Activated naive CD4-positive, alpha-beta T cell treated with anti-CD3 and anti-CD28 coated beads, Interleukin-2, amount 50 U/mL, for 16 hours (primary cell): ENCODE measurements at regions not wholly inside any gene's neighbourhood (a gene's known extent, or its start where the extent isn't known, plus 50 kb on each side); places are given as distances from the start of the nearest gene placed in this dataset.

Experiments
- DNase-seq: peaks from one replicate; pipeline ENCODE4 v3.0.0-alpha.2; 2020

DNA sequence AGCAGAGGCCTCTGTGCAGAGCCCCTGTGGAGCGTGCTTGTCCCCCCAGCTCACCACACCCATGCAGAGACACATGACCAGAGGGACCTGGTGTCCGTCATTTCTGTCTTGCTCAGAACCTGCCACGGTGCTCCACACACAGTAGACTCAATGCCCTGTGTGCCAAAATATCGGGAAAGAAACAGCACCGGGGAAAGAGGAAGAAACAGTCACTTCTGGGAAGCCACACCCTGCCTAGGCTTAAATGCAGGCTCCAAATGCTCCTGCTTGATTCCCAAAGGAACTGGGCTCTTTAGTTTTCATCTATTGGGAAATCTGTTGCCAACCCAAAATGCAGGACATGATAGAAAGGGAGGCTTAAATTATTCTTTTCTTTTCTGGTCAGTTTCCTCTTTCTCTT, 503.9 kb downstream of the CD83 start:
- no peak for DNase-seq

DNA sequence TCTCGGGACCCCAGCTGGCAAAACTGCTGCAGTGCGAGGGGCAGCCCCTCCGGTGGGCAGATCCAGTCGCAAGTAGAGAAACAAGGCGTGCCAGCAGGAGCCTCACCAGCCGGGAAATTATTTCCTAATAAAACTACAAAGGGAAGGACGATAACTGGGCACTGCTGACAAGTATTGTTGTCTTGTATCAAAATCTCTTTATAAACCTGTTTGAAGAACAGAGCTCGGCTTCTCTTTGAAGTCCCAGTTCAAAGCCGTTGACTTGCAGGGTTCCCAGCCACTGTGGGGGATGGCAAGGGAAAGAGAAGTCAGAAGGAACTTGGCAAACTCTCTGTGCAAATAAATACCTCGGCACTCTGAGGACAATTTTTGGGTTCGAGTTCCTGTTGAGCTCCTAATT, 504.5 kb downstream of the CD83 start:
- DNase-seq = no peak

DNA sequence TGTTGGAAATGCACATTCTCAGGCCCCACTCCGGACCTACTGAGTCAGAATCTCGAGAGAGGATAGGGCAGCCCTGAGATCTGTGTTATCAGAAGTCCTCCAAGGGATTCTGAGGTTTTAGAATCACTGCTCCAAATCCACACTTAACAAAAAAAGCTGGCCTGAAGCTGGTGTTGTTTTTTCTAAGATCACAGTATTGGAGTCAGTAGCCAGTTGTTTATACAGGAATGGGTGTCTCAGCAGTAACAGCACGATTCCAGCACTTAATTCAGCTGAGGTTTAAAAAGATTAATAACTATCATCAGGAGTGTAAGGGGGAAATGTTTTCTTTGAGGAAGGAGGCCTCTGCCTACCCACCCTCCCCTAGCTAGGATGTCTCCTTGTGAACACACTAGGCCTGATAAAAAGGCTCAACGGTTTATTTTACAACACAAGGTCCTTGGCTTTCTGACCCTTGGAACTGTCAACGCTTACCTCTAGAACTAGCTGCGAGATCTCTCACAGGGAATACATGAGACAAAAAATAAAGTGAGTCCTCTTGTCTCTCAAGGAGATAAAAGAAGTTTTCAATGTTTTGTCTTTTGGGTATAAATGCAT, 505.4 kb downstream of the CD83 start:
- no peak for DNase-seq

DNA sequence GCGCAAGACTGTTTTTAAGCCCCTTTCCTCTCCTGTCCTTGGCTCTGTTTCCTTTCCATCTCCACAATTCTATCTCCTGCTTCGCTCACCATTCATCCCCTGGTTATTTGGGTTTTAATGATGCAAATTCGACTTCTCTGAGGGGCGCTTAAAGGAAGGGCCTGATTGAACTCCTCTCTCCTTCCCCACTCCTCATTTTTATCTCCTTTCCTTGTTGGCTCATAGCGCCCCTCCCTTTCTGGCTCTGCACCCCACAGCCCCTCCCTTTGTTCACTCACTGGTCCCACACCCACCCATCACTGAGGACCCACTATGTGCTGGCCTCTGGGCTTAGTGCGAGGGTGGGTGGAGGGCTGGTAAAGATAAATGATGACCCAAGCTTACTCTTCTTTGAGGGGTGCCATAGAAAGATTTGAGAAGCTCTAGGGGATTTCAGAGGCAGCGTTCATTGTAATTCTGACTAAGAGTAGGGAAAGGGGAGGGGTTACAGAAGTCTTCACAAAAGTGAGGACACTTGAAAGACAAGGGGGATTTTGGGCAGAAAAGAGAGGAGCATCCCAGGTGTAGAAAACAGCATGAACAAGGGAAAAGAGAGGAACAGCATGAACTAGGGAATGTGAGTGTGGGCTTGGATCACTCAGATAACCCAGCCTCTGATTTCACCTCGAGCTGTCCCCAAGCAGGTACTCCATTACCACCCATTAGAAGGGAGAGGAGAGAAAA, 507.8 kb downstream of the CD83 start:
- DNase-seq = no peak

DNA sequence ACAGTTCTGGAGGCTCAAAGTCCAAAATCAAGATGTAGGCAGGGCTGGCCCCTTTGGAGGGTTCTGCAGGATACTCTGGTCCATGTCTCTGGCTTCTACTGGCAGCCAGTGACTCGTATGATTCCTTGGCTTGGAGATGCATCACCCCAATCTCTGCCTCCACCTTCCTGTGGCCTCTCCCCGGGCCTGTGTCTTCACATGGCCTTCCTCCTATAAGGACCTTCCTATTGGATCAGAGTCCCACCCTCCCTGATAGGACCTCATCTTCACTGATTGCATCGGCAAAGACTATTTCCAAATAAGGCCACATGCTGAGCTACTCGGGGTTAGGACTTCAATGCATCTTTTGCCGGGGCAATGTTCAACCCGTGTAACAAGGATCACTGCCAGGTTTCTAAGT, 509.0 kb downstream of the CD83 start:
- no peak for DNase-seq

DNA sequence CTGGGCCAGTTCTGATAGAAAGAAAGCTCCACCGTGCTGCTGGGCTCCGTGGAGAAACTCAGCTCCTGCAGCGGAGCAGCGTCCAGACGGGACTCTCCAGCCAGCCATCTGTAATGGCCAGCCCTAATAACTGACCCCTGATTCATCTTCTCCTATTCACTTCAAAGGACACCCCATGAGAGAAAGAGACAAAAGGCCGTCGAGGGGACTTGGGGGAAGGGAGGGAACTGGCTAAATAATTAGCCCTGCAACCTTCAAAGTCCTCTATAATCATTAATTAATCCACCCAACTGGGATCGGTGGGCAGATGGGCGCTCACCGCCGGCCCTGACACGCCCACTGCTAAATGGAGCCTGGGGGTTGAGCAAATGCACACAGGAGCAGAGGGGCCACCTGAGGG, 512.4 kb downstream of the CD83 start:
- no peak for DNase-seq

DNA sequence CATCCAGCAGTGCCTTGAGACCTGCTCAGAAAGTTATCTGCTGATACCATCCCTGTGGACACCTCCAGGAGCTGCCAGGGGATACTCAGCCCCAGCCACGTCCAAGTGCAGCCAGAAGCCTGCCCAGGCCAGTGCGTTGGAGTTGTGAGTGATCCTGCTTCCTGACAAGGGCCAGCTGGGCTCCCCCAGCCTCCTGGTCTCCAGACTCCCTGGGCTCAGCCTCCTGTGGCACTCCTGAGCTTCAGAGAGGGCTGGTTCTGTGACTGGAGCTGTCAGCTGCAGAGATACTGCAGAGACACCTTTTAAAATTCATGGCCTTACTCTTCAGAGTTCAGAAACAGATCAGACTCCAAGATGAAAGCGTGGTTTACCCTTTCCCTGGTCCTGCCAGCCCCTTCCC, 515.9 kb downstream of the CD83 start:
- DNase-seq = no peak

DNA sequence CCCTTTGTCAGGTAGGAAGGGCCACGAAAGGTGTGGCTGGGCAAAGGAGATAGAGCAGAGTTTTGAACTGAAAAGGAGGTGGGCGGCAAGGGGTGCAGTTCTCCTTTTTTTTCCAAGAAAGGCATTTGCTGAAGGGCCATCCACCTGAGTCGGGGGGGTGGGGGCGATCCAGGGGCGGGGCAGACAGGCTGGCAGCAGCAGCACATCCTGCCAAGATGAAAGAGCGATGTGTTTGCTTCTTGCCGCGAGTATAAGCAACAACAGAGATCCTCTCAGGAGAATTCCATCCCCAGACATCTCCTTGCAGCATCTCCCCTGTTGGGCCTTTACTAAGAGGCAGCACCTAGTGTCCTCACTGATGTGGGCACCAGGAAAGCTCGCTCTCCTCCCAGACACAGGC, 516.5 kb downstream of the CD83 start:
- no peak for DNase-seq

DNA sequence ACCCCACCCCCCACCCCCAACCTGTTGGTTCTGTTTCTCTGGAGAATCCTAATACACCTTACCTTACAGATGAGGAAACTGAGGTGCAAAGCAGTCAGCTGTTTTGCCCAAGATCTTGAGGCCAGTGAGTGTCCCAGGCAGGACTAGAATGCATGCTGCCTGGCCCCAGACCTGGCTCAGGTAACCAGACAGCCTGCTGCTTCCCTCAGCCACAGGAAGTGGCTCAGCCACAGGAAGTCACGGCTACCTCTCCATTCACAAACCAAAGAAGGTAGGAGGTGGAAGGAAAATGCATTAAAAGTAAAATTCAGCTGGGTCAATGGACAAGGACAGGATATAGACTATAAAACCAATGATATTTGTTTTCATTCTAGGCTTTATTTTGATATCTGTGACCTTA, 517.6 kb downstream of the CD83 start:
- no peak for DNase-seq

DNA sequence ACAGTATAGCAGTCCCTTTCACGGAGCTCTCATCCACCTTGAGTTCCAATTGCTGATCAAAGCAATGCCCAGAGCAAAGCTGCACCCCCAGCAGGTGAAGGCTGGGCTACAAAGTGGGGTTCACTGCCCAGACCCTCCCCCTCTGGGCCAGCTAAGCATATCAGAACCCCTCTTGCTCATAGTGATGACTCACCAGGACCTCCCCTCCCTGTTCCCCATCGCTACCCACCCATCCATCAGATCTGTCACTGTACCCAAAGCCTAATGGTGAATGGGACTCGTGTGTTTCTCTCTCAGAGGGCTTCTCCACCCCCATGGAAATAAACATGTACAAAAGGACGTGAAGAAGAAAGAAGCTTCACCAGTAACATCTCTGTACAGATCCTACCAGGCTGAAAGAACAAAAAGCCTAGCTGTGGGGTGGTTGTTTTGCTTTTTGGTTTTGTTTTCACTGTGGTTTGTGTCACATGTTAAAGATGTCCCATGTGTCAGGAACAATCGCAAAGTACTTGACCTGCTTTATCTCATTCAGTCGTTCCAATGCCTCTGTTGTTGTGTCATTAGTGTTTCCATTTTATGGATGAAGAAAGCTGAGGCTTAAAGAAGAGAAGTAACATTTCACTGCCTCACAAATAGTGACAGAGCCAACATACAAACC, 518.5 kb downstream of the CD83 start:
- DNase-seq = no peak

DNA sequence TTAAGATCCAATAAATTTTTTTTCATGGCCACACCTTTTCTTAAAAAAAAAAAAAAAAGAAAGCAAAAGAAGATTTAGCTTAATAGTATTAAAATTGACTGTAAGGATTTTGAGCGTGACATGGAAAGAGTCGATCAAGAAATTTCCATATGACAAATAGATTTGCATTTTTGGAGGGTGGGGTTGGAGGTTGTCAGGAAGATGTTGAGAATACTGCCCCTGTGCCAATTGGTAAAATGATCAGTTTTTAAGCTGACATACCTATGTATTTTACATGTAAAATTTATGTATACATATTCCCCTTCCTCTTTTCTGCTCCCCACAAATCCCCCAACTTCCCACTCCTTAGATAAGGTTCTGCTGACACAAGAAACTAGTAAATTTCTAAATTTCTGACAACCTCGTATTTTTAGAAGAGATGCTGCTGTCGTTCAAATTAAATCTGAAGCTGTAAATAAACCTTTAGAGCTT, 520.9 kb downstream of the CD83 start:
- no peak for DNase-seq

DNA sequence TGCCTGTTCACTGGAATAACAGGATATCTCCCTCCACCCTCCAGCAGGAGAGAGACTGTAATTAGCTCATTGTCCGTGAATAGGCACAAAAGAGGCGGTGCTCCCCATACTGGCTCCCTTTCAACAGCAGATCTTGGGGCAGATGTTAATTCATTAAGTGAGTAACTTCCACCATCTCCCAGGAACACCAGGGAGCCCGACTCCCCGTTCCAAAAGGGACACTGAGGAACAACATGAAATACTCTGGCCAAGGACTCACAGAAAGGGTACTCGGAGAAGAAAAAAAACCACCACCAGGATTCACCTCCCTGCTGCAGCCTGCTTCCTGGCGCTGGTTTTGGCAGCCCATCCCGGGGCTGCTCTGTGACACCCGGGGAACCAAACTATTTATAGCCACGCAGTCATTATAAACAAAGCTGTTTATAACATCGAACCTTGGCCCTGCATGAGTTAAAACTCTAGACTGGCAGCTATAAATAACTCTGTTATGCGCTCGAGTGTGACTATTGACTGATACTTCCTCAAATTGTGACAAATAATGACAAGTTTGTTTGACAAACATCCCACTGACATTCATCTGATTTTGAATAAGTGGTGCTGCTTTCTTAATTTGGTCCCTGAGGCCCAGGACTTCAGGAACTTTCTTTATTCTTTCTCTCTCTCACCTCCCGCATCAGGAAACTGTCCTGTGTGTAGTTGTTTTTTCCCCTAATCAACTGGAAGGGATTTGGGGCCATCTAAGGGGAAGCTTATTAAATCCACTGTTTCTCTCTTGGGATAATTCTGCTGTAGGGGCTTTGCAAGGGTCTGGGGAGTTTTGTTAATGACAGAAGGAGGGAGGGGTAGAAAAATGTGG, 521.6 kb downstream of the CD83 start:
- no peak for DNase-seq

DNA sequence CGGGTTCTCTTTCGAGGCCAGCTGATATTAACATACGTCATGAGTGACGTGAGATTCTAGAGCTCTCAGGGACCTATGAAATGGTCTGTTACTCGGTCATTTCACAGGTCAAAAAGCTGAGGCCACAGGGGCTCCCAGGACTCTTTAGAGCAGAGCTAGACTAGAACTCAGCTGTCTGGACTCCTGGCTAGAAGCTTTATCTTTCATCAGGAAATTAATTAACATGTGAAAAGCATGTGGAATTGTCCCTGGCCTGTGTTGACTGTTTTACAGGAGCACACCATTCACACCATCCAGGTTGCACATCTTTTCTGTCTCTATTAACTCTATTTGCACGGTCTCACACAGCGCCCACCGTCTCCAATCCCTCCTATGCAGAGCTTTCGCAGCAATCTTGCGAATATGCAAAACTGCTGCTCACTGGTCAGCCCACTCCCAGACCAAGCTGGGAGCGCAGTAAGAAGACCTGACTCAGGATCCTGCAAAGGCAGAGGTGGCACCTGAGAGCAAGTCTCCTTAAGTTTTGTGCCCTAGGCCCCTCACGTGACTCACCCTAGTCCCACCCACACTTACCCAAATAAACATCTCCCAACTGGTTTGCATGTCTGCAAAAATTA, 522.5 kb downstream of the CD83 start:
- DNase-seq = no peak

DNA sequence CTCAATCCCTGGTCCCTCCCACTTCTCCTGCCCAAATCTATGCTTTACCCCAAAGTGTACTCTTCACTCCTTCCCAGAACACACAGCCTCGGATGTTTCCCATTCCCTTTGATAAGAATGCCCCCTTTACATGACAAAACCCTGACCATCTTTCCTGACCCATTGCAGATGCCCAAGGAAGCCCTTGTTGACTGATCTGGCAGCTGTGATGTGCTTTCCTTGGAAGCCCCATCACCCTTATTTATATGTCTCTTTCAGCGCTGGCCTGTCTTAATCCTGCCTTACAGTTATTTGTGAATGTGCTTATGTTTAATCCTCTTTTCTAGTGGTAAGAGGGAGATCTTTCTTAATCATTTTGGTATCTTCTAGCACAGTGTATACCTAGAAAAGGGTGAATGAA, 523.1 kb downstream of the CD83 start:
- DNase-seq = no peak

DNA sequence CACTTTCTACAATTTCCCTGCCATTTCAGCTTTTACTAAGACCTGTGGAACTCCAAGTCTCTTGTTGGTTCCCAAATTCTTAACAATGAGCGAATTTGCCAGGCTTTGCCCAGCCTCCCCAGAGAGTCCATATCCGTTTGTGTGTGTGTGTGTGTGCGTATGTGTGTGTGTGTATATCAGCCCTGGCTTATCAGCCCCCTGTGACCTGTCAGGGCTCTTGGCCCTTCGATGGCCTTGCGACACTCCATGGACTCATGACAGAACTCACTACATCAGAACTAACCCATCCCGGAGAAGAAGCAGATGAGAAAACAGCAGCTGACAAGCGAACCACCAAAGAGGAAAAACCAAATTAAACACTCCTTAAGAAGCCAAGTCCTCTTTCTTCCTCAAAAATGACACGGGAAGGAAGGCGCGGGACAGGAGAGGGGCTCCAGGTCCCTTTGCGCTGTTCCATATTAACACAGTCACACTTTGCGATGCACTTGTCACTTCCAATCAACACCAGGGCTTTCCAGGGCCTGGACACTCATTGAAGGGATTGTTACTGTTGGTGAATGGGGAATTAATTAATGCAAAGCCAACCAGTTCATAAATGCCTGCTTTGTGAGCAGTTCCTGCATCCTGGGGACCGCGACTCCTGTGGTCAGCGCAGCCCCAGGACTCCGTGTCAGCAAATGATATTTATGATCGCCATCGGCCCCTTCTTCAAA, 524.0 kb downstream of the CD83 start:
- no peak for DNase-seq

DNA sequence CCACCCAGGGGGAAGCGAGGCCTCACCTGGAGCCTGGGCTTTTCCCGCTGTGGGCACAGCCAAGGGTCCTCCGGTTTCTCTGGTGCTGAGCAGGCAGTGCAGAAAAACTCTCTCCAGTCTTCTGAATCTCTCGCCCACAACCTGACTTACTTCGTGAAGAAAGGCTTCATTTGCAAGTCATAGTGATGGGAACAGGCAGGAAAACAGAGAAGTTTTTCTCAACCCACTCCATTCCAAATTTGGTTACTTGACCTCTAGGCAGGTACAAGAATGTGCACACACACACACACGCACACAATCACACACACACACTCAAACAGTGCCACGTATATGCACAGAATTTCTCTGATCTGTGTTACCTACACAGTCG, 524.5 kb downstream of the CD83 start:
- no peak for DNase-seq

DNA sequence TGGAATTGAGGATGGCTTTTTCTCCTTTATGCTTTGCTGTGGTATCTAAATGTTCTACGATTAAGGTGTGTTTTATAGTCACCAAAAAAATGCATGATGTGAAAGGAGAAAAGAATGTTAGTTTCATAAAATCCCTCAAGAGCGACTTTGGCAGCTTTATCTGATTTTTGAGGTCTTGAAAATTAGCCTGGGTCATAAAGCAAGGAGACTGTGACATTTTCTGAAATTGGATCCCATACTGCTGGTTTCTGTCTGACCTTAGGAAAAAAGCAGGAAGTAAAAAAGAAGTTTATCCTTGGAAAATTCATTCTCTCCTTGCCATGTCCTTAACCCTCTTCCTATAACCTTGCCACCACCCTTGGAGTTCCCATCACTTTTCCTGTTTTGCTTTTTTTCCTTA, 525.3 kb downstream of the CD83 start:
- no peak for DNase-seq

DNA sequence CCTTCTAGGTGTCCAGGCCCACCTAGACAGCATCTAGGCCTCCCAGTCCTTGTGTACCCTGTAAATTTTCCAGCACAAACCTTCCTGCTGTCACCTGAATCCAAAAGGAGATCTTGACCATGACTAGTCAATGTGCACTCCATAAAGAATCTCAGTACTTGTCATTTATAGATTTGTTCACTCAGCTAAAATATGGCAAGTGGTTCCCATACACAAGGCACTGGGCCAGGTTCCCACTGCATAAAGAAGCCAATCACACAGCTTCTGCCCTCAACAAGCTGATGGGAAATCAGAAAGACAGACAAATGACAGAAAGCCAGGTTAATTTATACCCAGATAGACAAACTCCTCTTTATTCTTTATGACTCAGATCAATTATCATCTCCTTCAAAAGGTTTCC, 526.8 kb downstream of the CD83 start:
- no peak for DNase-seq

DNA sequence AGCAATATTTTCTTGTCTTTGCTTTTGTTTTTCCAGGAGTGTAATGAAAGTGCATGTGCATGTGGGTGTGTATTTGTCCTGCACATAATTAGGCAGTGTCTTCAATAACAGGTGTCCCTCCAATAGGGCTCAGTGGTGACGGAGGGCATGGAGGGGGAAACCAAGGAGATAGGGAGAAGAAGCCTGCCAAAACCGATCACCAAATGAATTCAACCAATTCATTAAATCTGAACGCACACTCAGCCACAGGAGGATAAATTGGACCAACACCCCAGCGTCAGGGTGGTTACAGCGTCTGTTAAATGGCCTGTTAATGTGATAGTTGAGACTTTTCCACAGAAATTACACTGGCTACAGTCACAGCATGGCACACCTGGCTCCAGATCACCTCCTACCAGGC, 527.6 kb downstream of the CD83 start:
- no peak for DNase-seq

DNA sequence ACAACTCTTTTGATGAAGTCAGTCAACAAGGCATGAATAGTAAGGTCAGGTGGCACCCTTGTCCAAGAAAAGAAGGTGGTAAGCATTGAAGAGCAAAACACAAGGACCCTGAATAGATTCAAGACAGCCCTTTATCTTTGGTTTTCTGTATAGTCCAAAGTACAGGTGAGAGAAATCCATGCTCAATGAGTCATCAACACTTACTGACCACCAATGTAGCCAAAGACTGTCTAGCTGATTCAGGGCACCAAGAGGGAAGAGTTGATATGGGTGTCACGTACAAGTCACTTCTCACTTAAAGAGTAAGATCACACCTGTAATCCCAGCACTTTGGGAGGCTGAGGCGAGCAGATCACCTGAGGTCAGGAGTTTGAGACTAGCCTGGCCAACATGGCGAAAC, 528.3 kb downstream of the CD83 start:
- DNase-seq = no peak

DNA sequence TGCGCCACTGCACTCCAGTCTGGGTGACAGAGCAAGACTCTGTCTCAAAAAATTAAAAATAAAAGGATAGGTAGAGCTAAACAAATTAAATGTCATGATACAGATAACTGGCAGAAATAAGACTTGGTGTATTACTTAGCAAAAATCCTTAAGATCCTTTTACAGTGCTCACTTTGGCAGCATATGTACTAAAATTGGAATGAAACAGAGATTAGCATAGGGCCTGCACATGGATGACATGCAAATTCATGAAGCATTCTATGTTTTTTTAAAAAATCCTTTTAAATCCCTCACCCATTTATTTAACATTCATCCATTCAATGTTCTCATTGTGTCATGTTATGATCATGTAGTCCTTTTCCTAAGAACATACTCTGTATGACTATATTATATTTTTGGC, 528.8 kb downstream of the CD83 start:
- no peak for DNase-seq

DNA sequence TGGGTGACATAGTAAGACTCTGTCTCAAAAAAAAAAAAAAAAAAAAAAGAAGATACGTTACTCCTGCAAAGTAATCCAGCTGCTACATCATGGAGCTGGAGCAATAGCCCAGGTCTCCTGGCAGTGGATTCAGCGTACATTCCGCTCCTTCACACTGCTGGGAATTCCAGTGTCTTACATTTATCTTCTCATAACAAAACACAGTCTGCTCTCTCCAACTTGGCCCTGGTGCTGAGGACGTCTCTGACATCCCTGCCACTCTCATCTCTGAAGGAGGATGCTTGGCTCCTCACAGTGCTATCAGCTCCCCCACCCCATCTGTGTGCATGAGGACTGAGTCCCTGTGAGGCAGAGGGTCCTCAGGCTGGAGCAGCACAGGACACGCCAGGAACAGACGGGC, 529.8 kb downstream of the CD83 start:
- no peak for DNase-seq

DNA sequence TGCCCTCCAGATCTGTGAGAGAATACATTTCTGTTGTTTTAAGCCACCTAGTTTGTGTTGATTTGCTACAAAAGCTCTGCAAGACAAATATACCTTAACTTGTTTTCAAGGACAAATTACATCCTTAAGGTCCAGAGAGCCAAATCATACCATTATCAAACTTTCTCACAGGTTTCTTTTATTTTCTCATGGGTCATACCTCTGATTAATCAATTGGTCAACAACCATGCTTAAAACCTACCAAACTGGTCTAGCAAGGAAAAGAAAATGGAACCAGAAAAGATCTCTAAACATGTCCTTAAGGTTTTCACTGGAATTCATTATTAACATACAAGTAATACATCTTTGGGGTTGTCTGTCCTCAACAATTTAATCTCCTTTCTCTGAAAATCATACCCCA, 535.0 kb downstream of the CD83 start:
- DNase-seq = no peak
